GM21576 (cell line): ENCODE measurements at regions not wholly inside any gene's neighbourhood (a gene's known extent, or its start where the extent isn't known, plus 50 kb on each side); places are given as distances from the start of the nearest gene placed in this dataset.
"Not testable (repeated sequence)": the region's sequence is repeated elsewhere in the genome, so short reads cannot be mapped to it uniquely, and the experiment has no call there.

Experiments used
- ATAC-seq: cut with Tn5 transposase; IDR thresholded peaks from one replicate; pipeline ENCODE4 v1.9.1; 2021; ENCODE audit warnings: mild to moderate bottlenecking, moderate library complexity; ENCODE audit not compliant: unreplicated experiment

- no peak for ATAC-seq
Measured at GRCh38 chr12:115297445-115297844, 613.5 kb upstream of the TBX3 start.

GRCh38 chr12:115296613-115297198, 612.7 kb upstream of the TBX3 start:
- no peak for ATAC-seq

GRCh38 chr12:115295886-115296285, 611.9 kb upstream of the TBX3 start:
- no peak for ATAC-seq

DNA sequence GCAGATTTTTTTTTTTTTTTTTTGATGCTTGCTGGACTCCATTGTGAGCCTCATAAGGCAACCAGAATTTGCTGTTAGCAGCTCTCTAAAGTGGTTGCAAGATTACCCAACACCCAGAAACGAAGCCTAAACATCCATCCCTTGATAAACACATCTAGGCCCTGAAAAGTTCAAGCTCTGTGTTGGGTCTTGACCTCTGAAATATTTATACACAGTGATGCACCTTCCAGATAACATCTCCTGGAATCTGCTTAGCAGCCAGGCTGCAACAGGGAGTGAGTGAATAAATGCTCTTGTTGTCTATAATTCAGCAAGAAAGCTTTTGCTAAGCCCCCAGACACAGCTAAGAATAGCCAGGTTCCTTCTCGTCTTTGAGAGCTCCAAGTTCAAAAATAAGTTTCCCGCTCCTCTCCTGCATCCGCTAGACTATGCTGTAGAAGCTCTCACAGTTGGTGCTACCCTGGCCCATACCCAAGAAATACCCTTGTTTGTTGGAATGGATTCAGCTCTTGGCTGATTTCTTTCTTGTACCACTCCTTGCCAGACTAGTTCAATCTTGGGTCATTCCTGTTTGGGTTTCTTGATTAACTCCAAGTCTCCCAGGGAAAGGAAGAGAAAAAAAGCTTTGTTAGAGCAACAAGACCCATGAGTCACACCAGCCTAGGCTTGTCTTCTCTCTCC, 610.6 kb upstream of the TBX3 start:
- ATAC-seq = no peak

DNA sequence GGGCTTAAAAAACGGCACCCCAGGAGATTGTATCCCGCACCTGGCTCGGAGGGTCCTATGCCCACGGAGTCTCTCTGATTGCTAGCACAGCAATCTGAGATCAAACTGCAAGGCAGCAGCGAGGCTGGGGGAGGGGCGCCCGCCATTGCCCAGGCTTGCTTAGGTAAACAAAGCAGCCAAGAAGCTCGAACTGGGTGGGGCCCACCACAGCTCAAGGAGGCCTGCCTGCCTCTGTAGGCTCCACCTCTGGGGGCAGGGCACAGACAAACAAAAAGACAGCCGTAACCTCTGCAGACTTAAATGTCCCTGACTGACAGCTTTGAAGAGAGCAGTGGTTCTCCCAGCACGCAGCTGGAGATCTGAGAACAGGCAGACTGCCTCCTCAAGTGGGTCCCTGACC, 601.5 kb upstream of the TBX3 start:
- ATAC-seq = not testable (repeated sequence)

GRCh38 chr12:115273456-115273855, 589.5 kb upstream of the TBX3 start:
- no peak for ATAC-seq

GRCh38 chr12:115268451-115268850, 584.5 kb upstream of the TBX3 start:
- no peak for ATAC-seq

GRCh38 chr12:115267891-115268290, 583.9 kb upstream of the TBX3 start:
- no peak for ATAC-seq

DNA sequence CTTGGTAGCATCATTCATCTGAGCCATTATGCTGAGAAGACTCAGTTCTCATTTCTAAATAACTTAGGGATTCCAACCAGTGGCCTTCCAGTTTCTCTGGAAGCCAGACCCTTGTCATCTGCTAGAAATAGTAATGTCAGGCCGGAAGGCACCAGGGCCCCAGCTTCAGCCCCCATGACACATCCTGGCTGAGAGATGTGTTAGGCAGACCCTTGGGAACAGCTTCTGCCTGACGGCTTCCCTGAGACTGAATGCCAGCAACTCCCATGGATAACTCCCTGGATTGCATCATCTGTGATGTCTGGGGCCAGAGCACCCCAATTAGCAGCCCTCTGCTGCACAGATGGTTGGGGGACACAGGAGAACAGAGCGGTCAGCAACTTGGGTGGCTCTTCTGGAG, 583.5 kb upstream of the TBX3 start:
- ATAC-seq = no peak

GRCh38 chr12:115264605-115265004, 580.6 kb upstream of the TBX3 start:
- no peak for ATAC-seq

DNA sequence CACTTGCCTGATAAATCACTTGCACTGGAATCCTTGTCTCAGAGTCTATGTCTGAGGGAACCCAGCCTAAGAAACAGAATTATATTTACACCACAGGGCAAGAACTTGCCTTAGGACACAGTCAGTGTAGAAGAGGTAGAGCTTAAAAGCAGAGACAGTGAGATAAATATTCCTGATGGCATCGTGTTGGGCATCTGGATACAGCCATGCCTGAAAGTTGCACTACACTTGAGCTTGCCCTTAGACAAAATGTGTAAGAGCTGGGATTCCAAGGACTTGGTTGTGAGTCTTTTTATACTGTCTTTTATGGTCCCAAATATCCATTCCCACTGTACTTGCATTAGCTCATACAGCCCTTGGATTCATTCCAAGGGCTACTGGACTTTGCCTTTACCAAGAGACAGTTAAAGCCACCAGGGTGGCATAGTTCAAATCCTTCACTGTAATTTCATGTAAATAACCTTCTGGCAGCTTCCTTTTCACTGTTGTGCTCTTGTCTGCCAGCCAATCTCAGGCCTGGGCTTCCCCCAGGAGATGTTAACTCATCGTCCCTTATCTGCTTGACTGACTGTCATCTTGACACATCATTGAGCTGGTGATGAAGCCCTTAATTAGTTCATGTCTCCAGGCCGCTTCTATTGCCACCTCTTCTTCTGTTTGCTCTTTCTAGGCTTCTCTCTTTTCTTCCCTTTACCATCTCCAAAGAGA, 577.9 kb upstream of the TBX3 start:
- no peak for ATAC-seq

DNA sequence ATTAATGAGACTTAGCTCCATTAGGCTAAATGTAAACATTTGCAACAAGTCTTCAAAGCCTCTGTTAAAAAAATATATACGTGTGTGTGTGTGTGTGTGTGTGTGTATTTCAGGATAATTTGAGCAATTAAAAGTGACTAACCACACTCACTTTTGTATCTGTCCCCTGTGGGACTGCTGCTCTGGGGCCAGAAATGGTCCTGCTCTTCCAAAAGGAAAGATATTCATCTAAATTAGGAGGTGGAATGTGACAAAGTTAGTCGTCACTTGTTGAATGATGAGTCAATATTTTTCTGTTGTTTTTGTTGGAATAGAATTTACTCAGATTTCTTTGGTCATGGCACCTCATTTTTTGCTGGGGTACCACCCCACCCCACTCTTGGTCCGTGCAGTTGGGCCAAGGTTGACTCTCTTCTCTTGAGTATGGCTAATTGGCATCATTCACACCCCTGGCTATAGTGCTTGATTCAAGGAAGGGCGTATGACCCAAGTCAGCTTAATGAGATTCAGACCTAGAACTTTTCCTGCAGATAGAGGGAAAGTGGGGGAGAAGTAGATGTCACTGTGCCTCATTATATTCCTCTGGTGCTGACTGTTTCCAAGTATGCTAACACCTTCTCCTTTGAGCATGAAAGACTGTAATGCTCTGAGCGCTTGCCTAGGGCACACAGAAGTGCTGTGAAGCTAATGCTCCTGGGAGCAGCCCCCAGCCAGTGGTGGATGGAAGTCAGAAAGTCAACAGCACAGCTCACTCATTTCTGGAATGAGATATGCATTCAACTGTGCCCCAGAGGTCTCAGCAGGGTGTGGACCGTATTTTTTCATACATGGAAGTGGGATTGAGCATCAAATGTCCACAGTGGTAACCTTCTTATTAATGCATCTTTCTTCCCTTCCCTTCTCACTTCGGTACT, 577.0 kb upstream of the TBX3 start:
- ATAC-seq = no peak

DNA sequence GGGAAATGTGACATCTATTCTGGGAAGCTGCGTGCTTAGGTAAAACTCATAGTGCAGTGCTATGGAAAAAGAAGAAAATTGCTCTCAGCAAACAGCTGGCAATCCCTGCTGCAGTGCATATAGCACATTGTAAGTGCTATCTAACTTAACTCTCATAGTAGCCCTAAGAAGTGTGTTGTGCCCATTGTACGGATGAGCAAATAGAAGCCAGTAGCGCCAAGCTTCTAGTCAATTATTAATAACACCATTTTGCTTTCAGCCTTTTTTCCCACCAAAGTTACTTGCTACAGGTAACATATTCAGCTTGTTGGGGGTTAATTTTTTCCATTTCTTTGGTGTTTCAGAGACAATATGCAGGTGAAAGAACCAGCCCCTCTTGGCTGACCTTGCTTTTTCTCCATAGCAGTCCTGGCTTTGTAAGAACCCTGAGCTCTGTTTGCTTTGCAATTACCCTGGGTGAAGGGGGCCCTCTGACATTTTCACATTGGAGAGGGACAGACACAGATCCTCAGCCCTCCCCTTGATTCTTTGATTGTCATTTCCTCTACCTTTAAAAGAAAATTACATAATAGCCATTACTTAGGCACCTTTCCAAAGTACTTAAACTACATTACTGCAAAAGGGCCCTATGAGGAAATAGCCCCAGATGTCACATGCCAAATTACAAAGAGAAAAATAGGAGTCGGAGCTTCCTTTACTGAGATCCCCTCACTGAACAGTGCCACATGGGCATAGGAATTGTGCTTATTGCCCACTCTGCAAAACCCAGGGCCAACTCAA, 576.2 kb upstream of the TBX3 start:
- no peak for ATAC-seq

DNA sequence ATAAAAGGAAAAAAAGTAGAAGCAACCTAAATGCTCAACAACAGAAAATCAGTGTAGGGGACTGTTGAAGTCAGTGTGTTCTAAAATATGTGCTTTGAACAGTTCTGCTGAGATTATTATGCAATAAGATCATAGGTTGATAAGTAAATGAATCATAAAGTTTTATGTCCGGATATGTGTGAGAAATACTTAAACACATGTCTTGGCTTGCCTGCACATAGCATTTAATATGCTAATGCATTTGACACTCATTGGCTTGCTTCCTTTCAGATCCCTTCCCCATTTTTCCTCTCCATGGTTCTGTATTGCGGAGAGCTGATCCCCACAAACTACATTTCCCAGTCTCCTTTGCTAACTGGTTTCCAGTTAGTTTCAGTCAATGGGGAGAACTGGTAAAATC, 573.8 kb upstream of the TBX3 start:
- ATAC-seq = no peak

DNA sequence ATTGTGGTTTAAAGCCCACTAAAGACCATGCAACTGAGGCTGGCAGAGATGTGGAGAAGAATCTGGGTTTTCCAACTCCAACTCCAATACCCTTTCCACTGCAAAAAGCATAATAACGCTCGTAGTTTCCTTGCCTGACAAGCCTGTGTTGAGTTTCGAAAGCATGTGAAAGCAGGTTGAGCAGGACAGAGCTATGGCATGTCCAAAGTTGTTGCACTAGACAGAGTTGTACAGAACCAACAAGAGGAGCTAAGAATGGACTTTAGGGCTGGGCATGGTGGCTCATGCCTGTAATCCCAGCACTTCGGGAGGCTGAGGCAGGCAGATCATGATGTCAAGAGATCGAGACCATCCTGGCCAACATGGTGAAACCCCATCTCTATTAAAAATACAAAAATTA, 572.0 kb upstream of the TBX3 start:
- ATAC-seq = no peak

- ATAC-seq = no peak
Measured at GRCh38 chr12:115255257-115255656, 571.3 kb upstream of the TBX3 start.

- ATAC-seq = no peak
Measured at GRCh38 chr12:115253049-115253448, 569.1 kb upstream of the TBX3 start.

DNA sequence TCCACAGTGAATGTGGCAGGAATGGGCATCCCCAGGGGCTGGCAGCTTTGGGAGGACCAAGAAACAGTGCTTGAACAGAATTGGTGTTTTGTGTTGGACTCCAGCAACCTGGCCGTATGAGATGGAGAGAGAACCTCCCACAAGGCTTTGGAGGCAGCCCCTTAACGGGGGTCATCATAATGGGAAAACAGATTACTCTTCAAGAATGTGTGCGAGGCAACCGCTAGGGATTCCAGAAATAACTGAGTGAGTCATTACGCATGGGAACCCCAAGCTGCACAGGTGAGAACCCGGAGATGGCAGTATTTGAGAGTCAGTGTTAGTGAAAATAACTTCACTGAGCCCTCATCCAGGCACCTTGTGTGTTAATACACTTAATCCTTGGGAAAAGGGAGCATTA, 567.8 kb upstream of the TBX3 start:
- no peak for ATAC-seq

GRCh38 chr12:115249671-115250278, 565.8 kb upstream of the TBX3 start:
- ATAC-seq = no peak

GRCh38 chr12:115245020-115245419, 561.0 kb upstream of the TBX3 start:
- ATAC-seq = no peak
